ENCODE measurements at regions not wholly inside any gene's neighbourhood (a gene's known extent, or its start where the extent isn't known, plus 50 kb on each side); places are given as distances from the start of the nearest gene placed in this dataset.

DNA sequence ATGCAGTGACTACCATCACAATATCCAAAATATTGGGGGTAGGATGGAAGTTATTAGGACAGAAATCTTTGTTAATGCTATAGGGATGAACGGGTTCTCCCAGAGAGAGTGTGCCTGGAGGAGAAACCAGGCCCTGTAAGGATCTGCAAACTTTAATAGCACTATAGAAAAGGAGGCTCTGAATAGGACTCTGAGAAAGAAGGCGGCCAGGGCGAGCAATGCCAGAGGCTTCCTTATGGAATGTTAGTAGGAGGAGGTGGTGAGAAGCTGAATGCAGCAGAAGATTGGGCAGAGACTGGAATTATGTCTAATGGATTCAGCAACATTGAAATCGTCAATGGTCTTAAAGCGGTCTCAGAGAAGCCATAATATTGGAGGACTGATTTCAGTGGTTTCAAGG, 84.6 kb upstream of the SYNDIG1 start:
- TF ChIP-seq POLR2AphosphoS5 (IDR thresholded peaks at IDR 0.05): no peak
- TF ChIP-seq CTCF (IDR thresholded peaks at IDR 0.05): no peak
- no peak for TF ChIP-seq POLR2A (IDR thresholded peaks at IDR 0.05)
- TF ChIP-seq EP300 (IDR thresholded peaks at IDR 0.05): no peak

Data from gastroesophageal sphincter (tissue), 3 donors.